Activated CD4-positive, alpha-beta T cell treated with anti-CD3 and anti-CD28 coated beads for 4 hours (primary cell): ENCODE measurements at regions not wholly inside any gene's neighbourhood (a gene's known extent, or its start where the extent isn't known, plus 50 kb on each side); places are given as distances from the start of the nearest gene placed in this dataset.

Experiments
- DNase-seq, 2 donors: peaks; one replicate each; pipeline ENCODE4 v3.0.0-alpha.2; 2020

GRCh38 chr13:44058624-44059215 lies 179.0 kb downstream of the LACC1 start:
- no peak for DNase-seq

GRCh38 chr13:44061876-44062275 lies 182.2 kb downstream of the LACC1 start:
- DNase-seq: no peak

- no peak for DNase-seq
Observed at GRCh38 chr13:44063467-44063866, 183.8 kb downstream of the LACC1 start.

- no peak for DNase-seq
Observed at GRCh38 chr13:44063881-44064280, 184.2 kb downstream of the LACC1 start.

GRCh38 chr13:44064357-44064756 lies 184.7 kb downstream of the LACC1 start:
- DNase-seq: no peak

- no peak for DNase-seq
Observed at GRCh38 chr13:44068169-44068568, 188.5 kb downstream of the LACC1 start.

- DNase-seq: no peak
Observed at GRCh38 chr13:44068737-44069136, 189.0 kb downstream of the LACC1 start.

- DNase-seq: no peak
Observed at GRCh38 chr13:44072536-44072935, 192.8 kb downstream of the LACC1 start.

- DNase-seq: no peak
Observed at GRCh38 chr13:44074611-44075010, 194.9 kb downstream of the LACC1 start.

- no peak for DNase-seq
Observed at GRCh38 chr13:44075113-44075512, 195.4 kb downstream of the LACC1 start.

GRCh38 chr13:44078806-44079376 lies 199.2 kb downstream of the LACC1 start:
- DNase-seq: no peak

- DNase-seq: no peak
Observed at GRCh38 chr13:44079413-44080205, 199.9 kb downstream of the LACC1 start.

GRCh38 chr13:44084146-44084545 lies 204.4 kb downstream of the LACC1 start:
- no peak for DNase-seq

GRCh38 chr13:44086389-44086788 lies 206.7 kb downstream of the LACC1 start:
- no peak for DNase-seq

GRCh38 chr13:44088411-44088810 lies 208.7 kb downstream of the LACC1 start:
- no peak for DNase-seq

- DNase-seq: no peak
Observed at GRCh38 chr13:44088991-44089413, 209.3 kb downstream of the LACC1 start.

- no peak for DNase-seq
Observed at GRCh38 chr13:44089452-44089851, 209.7 kb downstream of the LACC1 start.

GRCh38 chr13:44092078-44092970 lies 212.6 kb downstream of the LACC1 start:
- no peak for DNase-seq

GRCh38 chr13:44093607-44094564 lies 214.2 kb downstream of the LACC1 start:
- DNase-seq: no peak

GRCh38 chr13:44096901-44097300 lies 217.2 kb downstream of the LACC1 start:
- DNase-seq: no peak

GRCh38 chr13:44098559-44098958 lies 218.9 kb downstream of the LACC1 start:
- no peak for DNase-seq
